ENCODE measurements at regions not wholly inside any gene's neighbourhood (a gene's known extent, or its start where the extent isn't known, plus 50 kb on each side); places are given as distances from the start of the nearest gene placed in this dataset.

DNA sequence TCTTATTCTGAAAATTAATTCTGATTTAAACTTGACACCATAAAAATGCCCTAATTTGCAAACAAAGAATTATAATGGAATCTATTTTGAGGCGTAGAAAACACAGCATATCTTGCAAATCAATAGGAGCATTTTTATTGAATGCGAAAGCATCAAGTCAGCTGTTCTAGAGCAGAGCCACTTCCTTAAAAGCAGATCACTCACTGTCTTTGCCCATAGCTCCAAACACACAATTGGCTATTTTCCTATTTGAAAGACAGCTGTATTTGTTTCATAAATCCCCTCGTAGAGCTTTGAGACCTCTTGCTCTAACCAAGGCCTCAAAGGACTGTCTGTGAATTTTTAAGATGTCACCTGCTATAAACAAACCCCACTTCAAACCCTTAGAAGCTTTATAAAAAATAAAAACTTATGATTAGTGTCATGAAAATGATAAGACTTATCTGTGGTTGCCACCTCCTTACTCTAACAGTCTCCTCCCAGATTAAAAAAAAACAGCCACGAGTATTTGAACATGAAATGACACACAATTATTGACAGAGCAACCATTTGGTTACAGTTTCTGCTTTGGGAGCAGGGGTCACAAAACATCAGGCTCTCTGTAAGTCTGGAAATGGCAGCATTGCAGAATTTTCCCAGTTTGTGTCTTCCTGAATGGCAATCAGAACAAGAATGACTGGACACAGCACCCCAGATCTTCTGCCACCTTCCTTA, 75.6 kb upstream of the RASEF start:
- intact Hi-C loops (cut with DNase I): no loop called here
- H3K27me3 ChIP-seq: no peaks in the 10 kb centered on the region
- TF ChIP-seq EP300 (IDR thresholded peaks at IDR 0.05): no peak
- no peak for TF ChIP-seq POLR2A (IDR thresholded peaks at IDR 0.05)
- TF ChIP-seq, protein P1, sequence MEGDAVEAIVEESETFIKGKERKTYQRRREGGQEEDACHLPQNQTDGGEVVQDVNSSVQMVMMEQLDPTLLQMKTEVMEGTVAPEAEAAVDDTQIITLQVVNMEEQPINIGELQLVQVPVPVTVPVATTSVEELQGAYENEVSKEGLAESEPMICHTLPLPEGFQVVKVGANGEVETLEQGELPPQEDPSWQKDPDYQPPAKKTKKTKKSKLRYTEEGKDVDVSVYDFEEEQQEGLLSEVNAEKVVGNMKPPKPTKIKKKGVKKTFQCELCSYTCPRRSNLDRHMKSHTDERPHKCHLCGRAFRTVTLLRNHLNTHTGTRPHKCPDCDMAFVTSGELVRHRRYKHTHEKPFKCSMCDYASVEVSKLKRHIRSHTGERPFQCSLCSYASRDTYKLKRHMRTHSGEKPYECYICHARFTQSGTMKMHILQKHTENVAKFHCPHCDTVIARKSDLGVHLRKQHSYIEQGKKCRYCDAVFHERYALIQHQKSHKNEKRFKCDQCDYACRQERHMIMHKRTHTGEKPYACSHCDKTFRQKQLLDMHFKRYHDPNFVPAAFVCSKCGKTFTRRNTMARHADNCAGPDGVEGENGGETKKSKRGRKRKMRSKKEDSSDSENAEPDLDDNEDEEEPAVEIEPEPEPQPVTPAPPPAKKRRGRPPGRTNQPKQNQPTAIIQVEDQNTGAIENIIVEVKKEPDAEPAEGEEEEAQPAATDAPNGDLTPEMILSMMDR (IDR thresholded peaks at IDR 0.05): no peak
- 36 to 46% (median 44%) methylated on average over 4 of the region's 4 CpGs for WGBS, 3 donors
- no peak overlapping the region for H3K27ac ChIP-seq
- no peaks in the 10 kb centered on the region for H3K4me1 ChIP-seq (ENCODE audit: insufficient read depth)
- no peak for DNase-seq
- H3K36me3 ChIP-seq: no peaks in the 10 kb centered on the region
- no peaks in the 10 kb centered on the region for H3K9me3 ChIP-seq
- no peak overlapping the region for H3K4me3 ChIP-seq

DNA sequence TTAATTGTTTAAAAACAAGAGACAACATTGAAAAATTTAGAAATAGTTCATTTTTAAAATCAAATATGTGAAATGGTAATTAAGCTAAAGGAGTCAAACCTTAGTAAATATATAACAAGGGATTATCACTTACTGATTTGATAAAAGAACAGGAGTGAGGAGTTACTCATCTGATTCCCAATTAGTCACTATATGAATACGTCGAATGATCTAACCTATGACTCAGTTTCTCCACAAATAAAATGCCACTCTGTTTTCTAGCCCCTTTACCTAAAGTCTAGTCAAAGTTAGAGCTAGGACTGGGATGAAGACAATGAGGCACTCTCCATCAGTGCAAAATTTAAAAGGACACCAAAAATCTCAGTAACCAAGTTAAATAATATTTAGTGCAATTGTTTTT, 70.4 kb upstream of the RASEF start:
- Histone ChIP-seq H3K27ac (no peak overlapping the region), H3K4me1 (ENCODE audit: insufficient read depth) (no peaks in the 10 kb centered on the region), H3K4me3 (no peak overlapping the region), H3K9me3 (no peaks in the 10 kb centered on the region), H3K36me3 (no peaks in the 10 kb centered on the region), H3K27me3 (no peaks in the 10 kb centered on the region)
- TF ChIP-seq, protein P1 (IDR thresholded peaks at IDR 0.05): no peak
- no peak for TF ChIP-seq EP300 (IDR thresholded peaks at IDR 0.05)
- TF ChIP-seq POLR2A (IDR thresholded peaks at IDR 0.05): no peak
- intact Hi-C loops (cut with DNase I): no loop called here
- WGBS, 3 donors: 76 to 85% (median 81%) methylated on average over 2 of the region's 2 CpGs
- DNase-seq: no peak

DNA sequence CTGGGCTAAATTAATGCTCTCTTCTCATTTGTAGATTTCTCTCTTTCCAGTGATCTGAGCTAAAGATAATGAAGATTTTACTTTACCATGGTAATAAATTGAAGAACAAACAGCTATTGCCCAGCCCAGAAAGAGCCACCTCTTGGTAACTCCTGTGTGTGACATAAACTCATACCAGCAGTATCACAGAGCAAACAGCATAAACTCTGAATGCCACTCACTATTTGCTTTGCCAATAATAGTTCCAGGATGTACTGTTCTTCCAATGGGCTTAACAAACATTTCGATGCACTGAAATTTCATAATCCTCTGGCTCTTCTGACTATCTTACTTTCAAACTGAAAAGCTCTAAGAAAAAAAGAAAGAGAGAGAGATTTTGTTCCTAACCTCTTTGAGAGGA, 69.8 kb upstream of the RASEF start:
- no peaks in the 10 kb centered on the region for H3K4me1 ChIP-seq (ENCODE audit: insufficient read depth)
- no peaks in the 10 kb centered on the region for H3K27me3 ChIP-seq
- DNase-seq: no peak
- 65 to 90% (median 80%) methylated on average over 1 of the region's 1 CpG for WGBS, 3 donors
- H3K27ac ChIP-seq: no peak overlapping the region
- no peak overlapping the region for H3K4me3 ChIP-seq
- intact Hi-C loops (cut with DNase I): no loop called here
- H3K36me3 ChIP-seq: no peaks in the 10 kb centered on the region
- no peaks in the 10 kb centered on the region for H3K9me3 ChIP-seq
- TF ChIP-seq POLR2A (IDR thresholded peaks at IDR 0.05) (no peak), EP300 (IDR thresholded peaks at IDR 0.05) (no peak)
- TF ChIP-seq, protein P1 (IDR thresholded peaks at IDR 0.05): no peak

DNA sequence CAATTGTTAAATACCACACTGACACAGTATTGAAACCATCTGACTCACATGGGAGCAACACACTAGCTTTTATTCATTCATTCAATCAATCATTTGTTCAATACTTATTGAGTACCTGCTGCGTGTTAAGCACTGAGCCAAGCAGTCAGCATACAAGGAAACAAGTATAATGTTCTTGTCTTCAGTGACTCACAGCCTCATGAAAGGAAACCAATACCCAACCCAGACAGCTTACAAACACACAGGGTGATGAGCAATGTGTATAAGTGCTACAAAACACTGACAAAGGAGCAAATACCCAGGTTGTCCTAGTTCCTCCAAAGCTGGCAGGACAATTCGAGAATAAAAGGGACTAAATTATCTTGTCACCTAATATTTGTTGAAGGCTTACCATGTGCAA, 67.6 kb upstream of the RASEF start:
- no peak for TF ChIP-seq POLR2A (IDR thresholded peaks at IDR 0.05)
- TF ChIP-seq EP300 (IDR thresholded peaks at IDR 0.05): no peak
- TF ChIP-seq, protein P1 (IDR thresholded peaks at IDR 0.05): no peak
- Histone ChIP-seq H3K27ac (no peak overlapping the region), H3K27me3 (no peaks in the 10 kb centered on the region), H3K9me3 (no peaks in the 10 kb centered on the region), H3K36me3 (no peaks in the 10 kb centered on the region), H3K4me3 (no peak overlapping the region), H3K4me1 (ENCODE audit: insufficient read depth) (no peaks in the 10 kb centered on the region)
- no peak for DNase-seq
- 78 to 82% (median 82%) methylated on average over 2 of the region's 2 CpGs for WGBS, 3 donors
- intact Hi-C loops (cut with DNase I): no loop called here

Measured in ovary (tissue), 7 donors.